ENCODE measurements at regions not wholly inside any gene's neighbourhood (a gene's known extent, or its start where the extent isn't known, plus 50 kb on each side); places are given as distances from the start of the nearest gene placed in this dataset.

- Histone ChIP-seq H3K36me3 (ENCODE audit: control insufficient read depth in 2 of 2, insufficient read depth in 2 of 2, low read length in 1 of 2) (no peaks in the 10 kb centered on the region), H3K4me1 (ENCODE audit: control insufficient read depth in 2 of 2, insufficient read depth in 2 of 2, low read length in 1 of 2) (no peaks in the 10 kb centered on the region), H3K9me3 (ENCODE audit: control insufficient read depth in 2 of 2, insufficient read depth in 1 of 2, low read depth in 1 of 2, low read length in 1 of 2) (peaks cover 0 to 3% of the 10 kb centered on the region in 2 donors), H3K27me3 (ENCODE audit: control insufficient read depth in 1 of 2, insufficient read depth in 2 of 2, low read length in 2 of 2) (no peaks in the 10 kb centered on the region), H3K4me3 (ENCODE audit: low read depth in 1 of 2, low read length in 2 of 2) (no peak overlapping the region), H3K27ac (ENCODE audit: low read depth in 2 of 2, low read length in 1 of 2) (no peak overlapping the region)
- WGBS, 2 donors: 50 to 54% methylated on average over 2 of the region's 2 CpGs
Observed at GRCh38 chr12:127712561-127712960, 554.4 kb upstream of the TMEM132C start.

- WGBS, 2 donors: 52 to 59% methylated on average over 2 of the region's 2 CpGs
- Histone ChIP-seq H3K9me3 (ENCODE audit: control insufficient read depth in 2 of 2, insufficient read depth in 1 of 2, low read depth in 1 of 2, low read length in 1 of 2) (no peaks in the 10 kb centered on the region), H3K4me3 (ENCODE audit: low read depth in 1 of 2, low read length in 2 of 2) (no peak overlapping the region), H3K27ac (ENCODE audit: low read depth in 2 of 2, low read length in 1 of 2) (no peak overlapping the region), H3K4me1 (ENCODE audit: control insufficient read depth in 2 of 2, insufficient read depth in 2 of 2, low read length in 1 of 2) (no peaks in the 10 kb centered on the region), H3K36me3 (ENCODE audit: control insufficient read depth in 2 of 2, insufficient read depth in 2 of 2, low read length in 1 of 2) (no peaks in the 10 kb centered on the region), H3K27me3 (ENCODE audit: control insufficient read depth in 1 of 2, insufficient read depth in 2 of 2, low read length in 2 of 2) (no peaks in the 10 kb centered on the region)
Observed at GRCh38 chr12:127716166-127716565, 550.8 kb upstream of the TMEM132C start.

GRCh38 chr12:127717278-127717677 lies 549.7 kb upstream of the TMEM132C start:
- Histone ChIP-seq H3K4me1 (ENCODE audit: control insufficient read depth in 2 of 2, insufficient read depth in 2 of 2, low read length in 1 of 2) (no peaks in the 10 kb centered on the region), H3K36me3 (ENCODE audit: control insufficient read depth in 2 of 2, insufficient read depth in 2 of 2, low read length in 1 of 2) (no peaks in the 10 kb centered on the region), H3K27me3 (ENCODE audit: control insufficient read depth in 1 of 2, insufficient read depth in 2 of 2, low read length in 2 of 2) (no peaks in the 10 kb centered on the region), H3K9me3 (ENCODE audit: control insufficient read depth in 2 of 2, insufficient read depth in 1 of 2, low read depth in 1 of 2, low read length in 1 of 2) (no peaks in the 10 kb centered on the region), H3K4me3 (ENCODE audit: low read depth in 1 of 2, low read length in 2 of 2) (no peak overlapping the region), H3K27ac (ENCODE audit: low read depth in 2 of 2, low read length in 1 of 2) (no peak overlapping the region)
- WGBS, 2 donors: 78 to 86% methylated on average over 4 of the region's 4 CpGs

- Histone ChIP-seq H3K27me3 (ENCODE audit: control insufficient read depth in 1 of 2, insufficient read depth in 2 of 2, low read length in 2 of 2) (no peaks in the 10 kb centered on the region), H3K9me3 (ENCODE audit: control insufficient read depth in 2 of 2, insufficient read depth in 1 of 2, low read depth in 1 of 2, low read length in 1 of 2) (no peaks in the 10 kb centered on the region), H3K4me3 (ENCODE audit: low read depth in 1 of 2, low read length in 2 of 2) (no peak overlapping the region), H3K36me3 (ENCODE audit: control insufficient read depth in 2 of 2, insufficient read depth in 2 of 2, low read length in 1 of 2) (no peaks in the 10 kb centered on the region), H3K27ac (ENCODE audit: low read depth in 2 of 2, low read length in 1 of 2) (no peak overlapping the region), H3K4me1 (ENCODE audit: control insufficient read depth in 2 of 2, insufficient read depth in 2 of 2, low read length in 1 of 2) (no peaks in the 10 kb centered on the region)
- 89 to 91% methylated on average over 12 of the region's 12 CpGs for WGBS, 2 donors
Observed at GRCh38 chr12:127720334-127720733, 546.6 kb upstream of the TMEM132C start.

- no peaks in the 10 kb centered on the region for H3K27me3 ChIP-seq (ENCODE audit: control insufficient read depth in 1 of 2, insufficient read depth in 2 of 2, low read length in 2 of 2)
- 70 to 76% methylated on average over 5 of the region's 5 CpGs for WGBS, 2 donors
- no peak overlapping the region for H3K27ac ChIP-seq (ENCODE audit: low read depth in 2 of 2, low read length in 1 of 2)
- no peaks in the 10 kb centered on the region for H3K9me3 ChIP-seq (ENCODE audit: control insufficient read depth in 2 of 2, insufficient read depth in 1 of 2, low read depth in 1 of 2, low read length in 1 of 2)
- no peaks in the 10 kb centered on the region for H3K4me1 ChIP-seq (ENCODE audit: control insufficient read depth in 2 of 2, insufficient read depth in 2 of 2, low read length in 1 of 2)
- no peak overlapping the region for H3K4me3 ChIP-seq (ENCODE audit: low read depth in 1 of 2, low read length in 2 of 2)
- H3K36me3 ChIP-seq (ENCODE audit: control insufficient read depth in 2 of 2, insufficient read depth in 2 of 2, low read length in 1 of 2): no peaks in the 10 kb centered on the region
Observed at GRCh38 chr12:127722611-127723010, 544.4 kb upstream of the TMEM132C start.

GRCh38 chr12:127723251-127723650 lies 543.7 kb upstream of the TMEM132C start:
- 51 to 68% methylated on average over 4 of the region's 4 CpGs for WGBS, 2 donors

DNA sequence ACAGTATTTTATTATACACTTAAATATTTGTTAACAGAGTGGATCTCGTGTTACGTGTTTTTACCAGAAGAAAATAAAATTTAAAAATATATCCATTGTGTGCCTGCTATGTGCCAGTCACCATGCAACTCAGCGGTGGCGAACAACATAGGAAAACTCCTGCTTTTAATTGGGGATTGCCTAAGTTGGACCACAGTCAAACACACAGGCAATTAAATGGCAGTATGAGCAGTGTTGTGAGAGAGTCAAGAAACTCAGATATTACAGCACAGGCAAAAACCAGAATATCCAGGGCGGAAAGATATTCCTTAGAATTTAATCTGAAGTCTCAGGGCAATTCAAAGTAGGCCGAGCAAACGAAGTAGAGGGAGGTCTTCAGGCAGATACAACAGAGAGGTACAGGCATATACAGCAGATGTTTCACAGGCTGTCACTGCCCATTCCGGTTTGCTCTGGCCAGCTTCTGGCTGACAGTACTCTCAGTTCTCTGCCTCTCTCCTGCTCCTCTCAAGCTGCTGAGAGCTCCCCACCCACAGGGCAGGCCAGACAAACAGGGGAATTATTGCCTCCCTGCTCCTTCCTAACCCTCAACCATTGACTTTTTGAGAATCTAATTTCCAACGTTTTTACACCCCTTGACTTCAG lies 540.2 kb upstream of the TMEM132C start:
- no peaks in the 10 kb centered on the region for H3K36me3 ChIP-seq (ENCODE audit: control insufficient read depth in 2 of 2, insufficient read depth in 2 of 2, low read length in 1 of 2)
- no peak overlapping the region for H3K4me3 ChIP-seq (ENCODE audit: low read depth in 1 of 2, low read length in 2 of 2)
- H3K4me1 ChIP-seq (ENCODE audit: control insufficient read depth in 2 of 2, insufficient read depth in 2 of 2, low read length in 1 of 2): no peaks in the 10 kb centered on the region
- H3K9me3 ChIP-seq (ENCODE audit: control insufficient read depth in 2 of 2, insufficient read depth in 1 of 2, low read depth in 1 of 2, low read length in 1 of 2): no peaks in the 10 kb centered on the region
- H3K27me3 ChIP-seq (ENCODE audit: control insufficient read depth in 1 of 2, insufficient read depth in 2 of 2, low read length in 2 of 2): no peaks in the 10 kb centered on the region
- H3K27ac ChIP-seq (ENCODE audit: low read depth in 2 of 2, low read length in 1 of 2): no peak overlapping the region
- WGBS, 2 donors: 62 to 68% methylated on average over 9 of the region's 9 CpGs

More at GRCh38 chr12:127723251-127723650, 543.7 kb upstream of the TMEM132C start:
- Histone ChIP-seq H3K27ac (ENCODE audit: low read depth in 2 of 2, low read length in 1 of 2) (no peak overlapping the region), H3K9me3 (ENCODE audit: control insufficient read depth in 2 of 2, insufficient read depth in 1 of 2, low read depth in 1 of 2, low read length in 1 of 2) (no peaks in the 10 kb centered on the region), H3K4me1 (ENCODE audit: control insufficient read depth in 2 of 2, insufficient read depth in 2 of 2, low read length in 1 of 2) (no peaks in the 10 kb centered on the region), H3K4me3 (ENCODE audit: low read depth in 1 of 2, low read length in 2 of 2) (no peak overlapping the region), H3K36me3 (ENCODE audit: control insufficient read depth in 2 of 2, insufficient read depth in 2 of 2, low read length in 1 of 2) (no peaks in the 10 kb centered on the region), H3K27me3 (ENCODE audit: control insufficient read depth in 1 of 2, insufficient read depth in 2 of 2, low read length in 2 of 2) (no peaks in the 10 kb centered on the region)

DNA sequence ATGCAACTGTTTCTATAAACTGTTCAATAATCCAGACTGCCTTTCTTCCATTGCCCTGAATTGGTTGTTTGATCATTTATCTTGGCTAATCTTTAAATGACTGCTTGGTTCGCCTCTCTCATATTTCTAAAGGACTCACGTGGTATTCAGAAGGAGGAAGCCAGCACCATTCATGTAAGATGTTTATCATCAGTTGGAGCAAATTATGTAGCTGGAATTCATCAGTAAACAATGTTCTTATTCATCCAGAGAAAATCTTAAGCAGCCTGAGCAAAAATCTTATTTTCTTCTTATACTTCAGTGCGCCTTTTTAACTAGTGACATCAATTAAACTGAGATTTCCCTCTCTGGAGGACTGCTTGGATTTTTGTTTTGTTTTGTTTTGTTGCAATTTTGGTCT lies 538.7 kb upstream of the TMEM132C start:
- no peaks in the 10 kb centered on the region for H3K4me1 ChIP-seq (ENCODE audit: control insufficient read depth in 2 of 2, insufficient read depth in 2 of 2, low read length in 1 of 2)
- no peaks in the 10 kb centered on the region for H3K27me3 ChIP-seq (ENCODE audit: control insufficient read depth in 1 of 2, insufficient read depth in 2 of 2, low read length in 2 of 2)
- no peak overlapping the region for H3K27ac ChIP-seq (ENCODE audit: low read depth in 2 of 2, low read length in 1 of 2)
- WGBS, 2 donors: 61 to 72% methylated on average over 3 of the region's 3 CpGs
- no peak overlapping the region for H3K4me3 ChIP-seq (ENCODE audit: low read depth in 1 of 2, low read length in 2 of 2)
- H3K9me3 ChIP-seq (ENCODE audit: control insufficient read depth in 2 of 2, insufficient read depth in 1 of 2, low read depth in 1 of 2, low read length in 1 of 2): no peaks in the 10 kb centered on the region
- no peaks in the 10 kb centered on the region for H3K36me3 ChIP-seq (ENCODE audit: control insufficient read depth in 2 of 2, insufficient read depth in 2 of 2, low read length in 1 of 2)

GRCh38 chr12:127728729-127729128 lies 538.2 kb upstream of the TMEM132C start:
- H3K36me3 ChIP-seq (ENCODE audit: control insufficient read depth in 2 of 2, insufficient read depth in 2 of 2, low read length in 1 of 2): no peaks in the 10 kb centered on the region
- no peaks in the 10 kb centered on the region for H3K27me3 ChIP-seq (ENCODE audit: control insufficient read depth in 1 of 2, insufficient read depth in 2 of 2, low read length in 2 of 2)
- 82 to 86% methylated on average over 5 of the region's 5 CpGs for WGBS, 2 donors
- H3K9me3 ChIP-seq (ENCODE audit: control insufficient read depth in 2 of 2, insufficient read depth in 1 of 2, low read depth in 1 of 2, low read length in 1 of 2): no peaks in the 10 kb centered on the region
- no peak overlapping the region for H3K4me3 ChIP-seq (ENCODE audit: low read depth in 1 of 2, low read length in 2 of 2)
- no peak overlapping the region for H3K27ac ChIP-seq (ENCODE audit: low read depth in 2 of 2, low read length in 1 of 2)
- H3K4me1 ChIP-seq (ENCODE audit: control insufficient read depth in 2 of 2, insufficient read depth in 2 of 2, low read length in 1 of 2): no peaks in the 10 kb centered on the region

- Histone ChIP-seq H3K27me3 (ENCODE audit: control insufficient read depth in 1 of 2, insufficient read depth in 2 of 2, low read length in 2 of 2) (no peaks in the 10 kb centered on the region), H3K27ac (ENCODE audit: low read depth in 2 of 2, low read length in 1 of 2) (no peak overlapping the region), H3K4me1 (ENCODE audit: control insufficient read depth in 2 of 2, insufficient read depth in 2 of 2, low read length in 1 of 2) (no peaks in the 10 kb centered on the region), H3K4me3 (ENCODE audit: low read depth in 1 of 2, low read length in 2 of 2) (no peak overlapping the region), H3K9me3 (ENCODE audit: control insufficient read depth in 2 of 2, insufficient read depth in 1 of 2, low read depth in 1 of 2, low read length in 1 of 2) (no peaks in the 10 kb centered on the region), H3K36me3 (ENCODE audit: control insufficient read depth in 2 of 2, insufficient read depth in 2 of 2, low read length in 1 of 2) (no peaks in the 10 kb centered on the region)
- WGBS, 2 donors: 71 to 76% methylated on average over 1 of the region's 1 CpG
Observed at GRCh38 chr12:127729381-127729780, 537.6 kb upstream of the TMEM132C start.
